Calu3 (cell line): ENCODE measurements at regions not wholly inside any gene's neighbourhood (a gene's known extent, or its start where the extent isn't known, plus 50 kb on each side); places are given as distances from the start of the nearest gene placed in this dataset.

Source experiments
- BruUV-seq: library from RNA; stranded (reverse); fragments of 400-500 nt; replicated peaks from 2 replicates; lab custom pipeline; 2021; lab: Mats Ljungman, UMichigan
- CTCF ChIA-PET: fragments of 300-600 bp; sonication (Branson Sonifier 250); formaldehyde crosslinking; loops from one replicate; lab custom pipeline; 2022; ENCODE audit warnings: antibody characterized with exemption; lab: Charles Lee
- DNase-seq: peaks from one replicate; pipeline ENCODE4 v3.0.0; 2022
- H3K27ac Mint-ChIP-seq: one replicate; pipeline ENCODE4 v1.8.0; 2022; ENCODE audit warnings: mixed read lengths; ENCODE audit not compliant: unreplicated experiment
- H3K27me3 Mint-ChIP-seq: one replicate; pipeline ENCODE4 v1.8.0; 2022; ENCODE audit warnings: mixed read lengths; ENCODE audit not compliant: unreplicated experiment
- H3K36me3 Mint-ChIP-seq: one replicate; pipeline ENCODE4 v1.8.0; 2022; ENCODE audit warnings: mild to moderate bottlenecking, moderate library complexity, mixed read lengths; ENCODE audit not compliant: insufficient read depth, unreplicated experiment
- H3K4me1 Mint-ChIP-seq: one replicate; pipeline ENCODE4 v1.8.0; 2022; ENCODE audit warnings: mild to moderate bottlenecking, low read depth, mixed read lengths; ENCODE audit not compliant: unreplicated experiment
- H3K4me3 Mint-ChIP-seq: one replicate; pipeline ENCODE4 v1.8.0; 2022; ENCODE audit warnings: mild to moderate bottlenecking, low read depth, moderate library complexity, mixed read lengths; ENCODE audit not compliant: unreplicated experiment
- H3K9me3 Mint-ChIP-seq: one replicate; pipeline ENCODE4 v1.8.0; 2022; ENCODE audit warnings: low read depth, mixed read lengths; ENCODE audit not compliant: unreplicated experiment
- intact Hi-C: fragments of 100-400 bp; cut with micrococcal nuclease; formaldehyde crosslinking; loops from one replicate; pipeline ENCODE4 v1.10.0; 2022; ENCODE audit not compliant: unreplicated experiment
- TF ChIP-seq, protein P1 (sequence below): fragments of 200-600 bp; IDR thresholded peaks from one replicate; pipeline ENCODE4 v1.8.0; 2022; ENCODE audit warnings: antibody characterized with exemption; ENCODE audit not compliant: unreplicated experiment

DNA sequence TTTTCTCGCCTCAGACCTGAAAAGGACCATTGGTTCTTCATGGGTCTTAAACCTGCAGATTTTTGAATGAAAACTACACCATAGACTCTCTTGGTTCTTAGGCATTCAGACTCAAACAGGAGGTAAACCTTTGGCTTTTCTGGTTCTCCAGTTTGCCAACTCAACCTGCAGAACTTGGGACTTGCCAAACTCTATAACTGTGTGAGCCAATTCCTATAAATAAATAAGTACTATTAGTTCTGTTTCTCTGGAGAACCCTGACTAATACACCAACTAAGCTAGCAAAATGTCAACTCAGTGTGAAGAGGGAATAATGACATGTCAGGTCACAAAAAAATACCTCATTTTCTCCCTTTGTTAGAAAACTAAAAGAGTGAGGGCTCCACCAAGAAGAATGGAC lies 374.6 kb downstream of the RAB28 start:
- intact Hi-C loops, result no loop called here

DNA sequence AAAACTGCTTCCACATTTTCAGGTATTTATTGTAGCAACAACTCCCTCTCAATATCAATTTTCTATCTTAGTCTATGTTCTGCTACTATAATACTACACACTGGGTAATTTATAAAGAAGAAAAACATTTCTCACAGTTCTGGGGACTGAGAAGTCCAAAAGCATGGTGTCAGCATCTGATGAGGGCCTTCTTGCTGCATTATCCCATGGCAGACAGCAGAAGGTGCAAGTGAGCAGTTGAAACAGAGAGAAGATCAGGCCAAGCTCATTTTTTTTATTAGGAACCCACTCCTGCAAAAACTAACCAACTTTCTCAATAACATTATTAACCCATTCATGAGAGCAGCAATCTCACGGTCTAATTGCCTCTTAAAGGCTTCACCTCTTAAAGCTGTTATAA lies 376.0 kb downstream of the RAB28 start:
- peaks cover 10% of the 10 kb centered on the region for H3K9me3 Mint-ChIP-seq
- DNase-seq, result no peak
- H3K36me3 Mint-ChIP-seq, result no peaks in the 10 kb centered on the region
- BruUV-seq, result no TSS peak
- H3K4me3 Mint-ChIP-seq, result no peak overlapping the region
- TF ChIP-seq, protein P1, sequence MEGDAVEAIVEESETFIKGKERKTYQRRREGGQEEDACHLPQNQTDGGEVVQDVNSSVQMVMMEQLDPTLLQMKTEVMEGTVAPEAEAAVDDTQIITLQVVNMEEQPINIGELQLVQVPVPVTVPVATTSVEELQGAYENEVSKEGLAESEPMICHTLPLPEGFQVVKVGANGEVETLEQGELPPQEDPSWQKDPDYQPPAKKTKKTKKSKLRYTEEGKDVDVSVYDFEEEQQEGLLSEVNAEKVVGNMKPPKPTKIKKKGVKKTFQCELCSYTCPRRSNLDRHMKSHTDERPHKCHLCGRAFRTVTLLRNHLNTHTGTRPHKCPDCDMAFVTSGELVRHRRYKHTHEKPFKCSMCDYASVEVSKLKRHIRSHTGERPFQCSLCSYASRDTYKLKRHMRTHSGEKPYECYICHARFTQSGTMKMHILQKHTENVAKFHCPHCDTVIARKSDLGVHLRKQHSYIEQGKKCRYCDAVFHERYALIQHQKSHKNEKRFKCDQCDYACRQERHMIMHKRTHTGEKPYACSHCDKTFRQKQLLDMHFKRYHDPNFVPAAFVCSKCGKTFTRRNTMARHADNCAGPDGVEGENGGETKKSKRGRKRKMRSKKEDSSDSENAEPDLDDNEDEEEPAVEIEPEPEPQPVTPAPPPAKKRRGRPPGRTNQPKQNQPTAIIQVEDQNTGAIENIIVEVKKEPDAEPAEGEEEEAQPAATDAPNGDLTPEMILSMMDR, result no peak
- H3K4me1 Mint-ChIP-seq, result no peaks in the 10 kb centered on the region
- H3K27me3 Mint-ChIP-seq, result no peaks in the 10 kb centered on the region
- intact Hi-C loops, result no loop called here
- CTCF ChIA-PET, result interaction anchor here (0.6 kb wide), 1 partner anchor 34 kb away, joined by 6 read pairs; no protein-coding TSS in a partner anchor
- H3K27ac Mint-ChIP-seq, result no peak overlapping the region

More for the DNA sequence above, 374.6 kb downstream of the RAB28 start:
- H3K9me3 Mint-ChIP-seq, result peaks cover 10% of the 10 kb centered on the region
- no peak overlapping the region for H3K4me3 Mint-ChIP-seq
- CTCF ChIA-PET, result no interaction called here
- TF ChIP-seq, protein P1, result no peak
- H3K27me3 Mint-ChIP-seq, result no peaks in the 10 kb centered on the region
- BruUV-seq, result no TSS peak
- DNase-seq, result no peak
- H3K4me1 Mint-ChIP-seq, result no peaks in the 10 kb centered on the region
- H3K27ac Mint-ChIP-seq, result no peak overlapping the region
- no peaks in the 10 kb centered on the region for H3K36me3 Mint-ChIP-seq

DNA sequence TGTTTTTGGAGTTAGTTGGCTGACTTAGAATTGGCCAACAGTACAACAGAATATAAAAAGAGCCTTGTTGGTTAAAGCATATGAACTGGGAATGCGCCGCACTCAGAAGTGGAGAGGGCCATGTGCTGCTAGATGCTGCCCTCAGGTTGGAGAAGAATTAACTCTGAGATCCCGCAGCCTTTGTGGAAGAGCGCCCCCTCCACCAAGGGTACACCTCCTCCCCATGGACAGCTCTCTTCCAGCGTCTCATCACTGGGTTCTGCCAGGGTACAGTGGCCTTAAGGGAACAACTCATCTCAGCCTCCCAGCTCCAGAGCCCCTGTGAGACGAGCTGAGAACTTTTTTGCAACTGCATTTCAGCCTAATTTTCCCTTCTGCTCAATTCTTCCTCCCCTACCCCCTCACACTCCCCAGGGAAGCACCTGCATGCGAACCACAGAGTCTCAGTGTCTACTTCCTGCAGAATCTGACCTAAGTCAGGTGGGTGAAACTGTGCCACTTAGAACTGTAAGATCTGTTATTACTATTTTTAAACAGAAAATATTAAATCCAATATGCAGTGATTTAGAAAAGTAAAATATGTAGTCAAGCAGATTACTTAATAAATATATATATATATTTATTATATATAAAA lies 380.6 kb downstream of the RAB28 start:
- Mint-ChIP-seq H3K9me3 (peaks cover 18% of the 10 kb centered on the region), H3K27me3 (no peaks in the 10 kb centered on the region), H3K4me3 (no peak overlapping the region), H3K4me1 (no peaks in the 10 kb centered on the region), H3K36me3 (no peaks in the 10 kb centered on the region), H3K27ac (no peak overlapping the region)
- BruUV-seq, result no TSS peak
- no peak for DNase-seq
- CTCF ChIA-PET, result no interaction called here
- intact Hi-C loops, result no loop called here
- TF ChIP-seq, protein P1, result no peak

DNA sequence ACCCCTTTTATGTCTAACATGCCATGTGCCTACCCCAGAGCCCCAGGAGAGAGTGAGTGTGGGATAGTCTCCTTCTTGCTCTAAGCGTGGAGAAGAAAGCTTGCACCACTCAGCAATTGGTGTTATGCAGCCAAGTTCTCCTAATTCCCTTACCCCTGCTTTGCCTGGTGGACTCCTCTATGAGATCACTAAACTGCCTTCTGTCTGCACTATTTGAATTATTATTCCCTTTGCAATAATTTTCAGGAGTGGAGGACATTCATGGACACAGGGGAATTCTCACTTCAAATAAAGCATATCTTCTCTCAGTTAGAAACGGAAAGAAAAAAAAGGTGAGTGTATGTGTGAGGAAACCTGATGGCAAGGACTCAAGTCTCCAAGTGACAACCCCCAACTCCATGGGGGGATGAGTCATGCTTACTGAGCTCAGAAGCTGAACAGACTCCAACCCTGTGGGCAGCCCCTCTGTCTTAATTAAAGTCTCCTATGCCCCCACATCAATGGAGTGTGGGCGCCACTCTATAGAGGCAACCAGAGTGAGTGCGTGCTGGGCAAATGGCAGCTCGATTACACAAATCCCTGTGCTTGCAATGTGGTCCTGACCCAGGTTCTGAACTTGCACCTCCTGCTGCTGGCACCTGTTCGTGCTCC lies 381.9 kb downstream of the RAB28 start:
- Mint-ChIP-seq H3K4me1 (no peaks in the 10 kb centered on the region), H3K27me3 (no peaks in the 10 kb centered on the region), H3K36me3 (no peaks in the 10 kb centered on the region), H3K9me3 (peaks cover 10% of the 10 kb centered on the region), H3K4me3 (no peak overlapping the region), H3K27ac (no peak overlapping the region)
- TF ChIP-seq, protein P1, result no peak
- BruUV-seq, result no TSS peak
- intact Hi-C loops, result no loop called here
- CTCF ChIA-PET, result no interaction called here
- no peak for DNase-seq
